ENCODE measurements at regions not wholly inside any gene's neighbourhood (a gene's known extent, or its start where the extent isn't known, plus 50 kb on each side); places are given as distances from the start of the nearest gene placed in this dataset.

DNA sequence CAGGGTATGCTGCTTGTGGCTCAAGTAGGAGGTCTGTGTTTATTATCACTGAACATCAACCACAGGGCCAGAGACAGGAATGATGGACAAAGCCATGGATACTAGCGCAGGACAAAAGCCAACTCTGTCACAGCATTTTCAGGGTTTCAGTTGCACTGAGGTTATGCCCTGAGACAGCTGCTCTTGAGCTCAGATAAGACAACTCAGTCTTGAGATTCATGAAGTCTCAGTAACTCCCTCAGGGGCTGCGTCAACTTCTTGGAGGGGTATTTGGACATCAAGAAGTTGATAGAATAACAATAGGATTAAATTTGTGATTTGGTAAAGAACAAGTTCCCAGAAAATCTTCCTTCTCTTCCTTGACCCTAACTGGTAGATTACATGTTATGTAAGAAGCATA, 287.0 kb upstream of the SLC14A2 start:
- H3K27me3 ChIP-seq = no peaks in the 10 kb centered on the region
- H3K9me3 ChIP-seq = no peaks in the 10 kb centered on the region
- H3K27ac ChIP-seq = peak overlapping the region; percentile 15
- peaks cover 23% of the 10 kb centered on the region for H3K4me1 ChIP-seq
- no peak overlapping the region for H3K4me3 ChIP-seq
- no peak for DNase-seq (ENCODE audit: low spot score in 2 of 2)
- WGBS = 88% methylated on average over 2 of the region's 2 CpGs
- no peaks in the 10 kb centered on the region for H3K36me3 ChIP-seq
- no peak for TF ChIP-seq EP300 (IDR thresholded peaks at IDR 0.05)
- TF ChIP-seq POLR2AphosphoS5 (IDR thresholded peaks at IDR 0.05) = no peak
- TF ChIP-seq, protein P1, sequence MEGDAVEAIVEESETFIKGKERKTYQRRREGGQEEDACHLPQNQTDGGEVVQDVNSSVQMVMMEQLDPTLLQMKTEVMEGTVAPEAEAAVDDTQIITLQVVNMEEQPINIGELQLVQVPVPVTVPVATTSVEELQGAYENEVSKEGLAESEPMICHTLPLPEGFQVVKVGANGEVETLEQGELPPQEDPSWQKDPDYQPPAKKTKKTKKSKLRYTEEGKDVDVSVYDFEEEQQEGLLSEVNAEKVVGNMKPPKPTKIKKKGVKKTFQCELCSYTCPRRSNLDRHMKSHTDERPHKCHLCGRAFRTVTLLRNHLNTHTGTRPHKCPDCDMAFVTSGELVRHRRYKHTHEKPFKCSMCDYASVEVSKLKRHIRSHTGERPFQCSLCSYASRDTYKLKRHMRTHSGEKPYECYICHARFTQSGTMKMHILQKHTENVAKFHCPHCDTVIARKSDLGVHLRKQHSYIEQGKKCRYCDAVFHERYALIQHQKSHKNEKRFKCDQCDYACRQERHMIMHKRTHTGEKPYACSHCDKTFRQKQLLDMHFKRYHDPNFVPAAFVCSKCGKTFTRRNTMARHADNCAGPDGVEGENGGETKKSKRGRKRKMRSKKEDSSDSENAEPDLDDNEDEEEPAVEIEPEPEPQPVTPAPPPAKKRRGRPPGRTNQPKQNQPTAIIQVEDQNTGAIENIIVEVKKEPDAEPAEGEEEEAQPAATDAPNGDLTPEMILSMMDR (IDR thresholded peaks at IDR 0.05) = no peak
- no peak for TF ChIP-seq POLR2A (IDR thresholded peaks at IDR 0.05)

DNA sequence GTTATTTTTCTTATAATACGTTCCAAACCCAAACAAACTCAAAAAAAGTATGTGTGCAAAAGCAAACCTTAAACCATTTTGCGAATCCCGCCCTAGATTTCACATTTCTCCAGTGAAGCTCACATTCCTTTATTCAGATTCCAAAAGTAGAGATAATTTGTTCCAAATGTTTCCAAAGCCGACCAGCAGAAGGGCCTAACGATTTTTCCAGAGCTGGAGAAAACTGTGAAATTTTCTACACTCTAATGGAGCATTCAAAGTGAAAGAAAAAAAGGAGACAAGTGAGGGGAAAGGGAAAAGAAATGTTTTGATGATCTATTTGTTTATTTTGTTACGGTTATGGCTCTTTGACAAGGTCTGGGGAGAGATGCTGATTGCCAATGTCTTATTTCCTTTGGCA, 286.5 kb upstream of the SLC14A2 start:
- H3K9me3 ChIP-seq = no peaks in the 10 kb centered on the region
- H3K27me3 ChIP-seq = no peaks in the 10 kb centered on the region
- 60% methylated on average over 6 of the region's 6 CpGs for WGBS
- peaks cover 21% of the 10 kb centered on the region for H3K4me1 ChIP-seq
- DNase-seq (ENCODE audit: low spot score in 2 of 2) = no peak
- H3K36me3 ChIP-seq = no peaks in the 10 kb centered on the region
- no peak overlapping the region for H3K27ac ChIP-seq
- TF ChIP-seq POLR2A (IDR thresholded peaks at IDR 0.05) = no peak
- TF ChIP-seq, protein P1 (IDR thresholded peaks at IDR 0.05) = no peak
- TF ChIP-seq EP300 (IDR thresholded peaks at IDR 0.05) = no peak
- no peak for TF ChIP-seq POLR2AphosphoS5 (IDR thresholded peaks at IDR 0.05)
- no peak overlapping the region for H3K4me3 ChIP-seq

DNA sequence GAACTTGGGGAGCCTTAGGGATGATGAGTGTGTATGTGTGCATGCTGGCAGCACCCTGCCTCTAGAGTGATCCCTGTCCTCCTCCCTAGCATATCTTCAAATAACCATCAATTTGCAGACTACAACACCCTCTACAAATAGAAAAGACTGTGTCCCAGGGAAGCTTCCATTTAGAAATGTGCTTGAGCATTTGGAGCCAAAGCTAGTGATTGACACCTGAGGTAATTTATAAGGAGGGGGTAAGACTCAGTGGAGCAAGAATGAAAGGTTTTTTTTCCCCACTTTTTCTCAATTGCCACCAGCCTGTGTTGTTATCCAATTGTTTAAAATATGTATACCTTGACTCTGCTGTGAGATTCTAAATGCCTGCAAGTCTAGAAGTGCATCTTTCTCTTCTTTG, 286.0 kb upstream of the SLC14A2 start:
- DNase-seq (ENCODE audit: low spot score in 2 of 2) = no peak
- Histone ChIP-seq H3K9me3 (no peaks in the 10 kb centered on the region), H3K4me3 (no peak overlapping the region), H3K27me3 (no peaks in the 10 kb centered on the region), H3K27ac (no peak overlapping the region), H3K36me3 (no peaks in the 10 kb centered on the region), H3K4me1 (peaks cover 16% of the 10 kb centered on the region)
- TF ChIP-seq, protein P1 (IDR thresholded peaks at IDR 0.05) = no peak
- TF ChIP-seq EP300 (IDR thresholded peaks at IDR 0.05) (no peak), POLR2AphosphoS5 (IDR thresholded peaks at IDR 0.05) (no peak), POLR2A (IDR thresholded peaks at IDR 0.05) (no peak)

DNA sequence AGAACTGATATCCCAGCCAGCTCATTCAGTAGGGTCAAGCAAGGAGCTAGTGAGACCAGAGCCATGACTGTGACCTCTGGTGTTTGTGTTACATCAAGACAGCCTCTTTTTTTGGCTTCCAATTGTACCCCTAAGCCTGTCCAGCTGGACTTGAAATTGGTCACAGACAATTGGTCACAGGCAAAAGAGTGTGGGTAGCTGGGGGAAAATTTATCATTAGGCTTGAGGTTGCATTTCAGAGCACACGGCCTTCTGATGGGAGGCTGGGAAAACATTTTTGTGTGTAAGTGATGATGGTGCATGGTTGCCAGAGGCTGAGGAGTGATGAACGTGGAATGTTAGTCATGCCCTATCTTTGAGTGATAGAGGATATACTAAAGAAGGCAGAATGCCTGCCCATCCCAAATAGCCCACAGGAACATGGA, 285.1 kb upstream of the SLC14A2 start:
- peaks cover 17% of the 10 kb centered on the region for H3K4me1 ChIP-seq
- no peaks in the 10 kb centered on the region for H3K27me3 ChIP-seq
- WGBS = 64% methylated on average over 2 of the region's 2 CpGs
- no peak overlapping the region for H3K4me3 ChIP-seq
- H3K9me3 ChIP-seq = no peaks in the 10 kb centered on the region
- no peak for DNase-seq (ENCODE audit: low spot score in 2 of 2)
- TF ChIP-seq POLR2A (IDR thresholded peaks at IDR 0.05) (no peak), EP300 (IDR thresholded peaks at IDR 0.05) (no peak), POLR2AphosphoS5 (IDR thresholded peaks at IDR 0.05) (no peak)
- TF ChIP-seq, protein P1 (IDR thresholded peaks at IDR 0.05) = no peak
- no peaks in the 10 kb centered on the region for H3K36me3 ChIP-seq
- H3K27ac ChIP-seq = no peak overlapping the region

DNA sequence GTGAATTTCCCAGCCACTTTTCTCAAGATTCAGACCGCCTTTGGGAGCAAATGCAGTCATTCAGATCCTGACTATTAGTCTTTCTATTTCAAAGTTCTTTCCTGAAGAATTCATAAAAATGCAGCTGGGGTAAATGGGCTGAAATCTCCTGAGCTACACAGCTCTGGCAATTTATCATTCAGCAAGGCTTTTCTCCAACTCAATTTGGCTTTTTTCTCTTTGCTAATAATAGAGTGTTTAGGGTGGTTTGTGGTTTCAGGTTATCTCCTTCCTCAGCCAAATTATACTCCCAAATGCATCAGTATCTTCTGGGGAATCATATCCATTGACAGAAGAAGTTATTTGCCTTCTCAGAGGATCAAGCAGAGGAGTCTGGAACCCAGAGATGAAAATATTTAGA, 282.4 kb upstream of the SLC14A2 start:
- Histone ChIP-seq H3K27me3 (no peaks in the 10 kb centered on the region), H3K36me3 (no peaks in the 10 kb centered on the region), H3K4me1 (peaks cover 23% of the 10 kb centered on the region), H3K27ac (no peak overlapping the region), H3K9me3 (no peaks in the 10 kb centered on the region), H3K4me3 (no peak overlapping the region)
- TF ChIP-seq POLR2A (IDR thresholded peaks at IDR 0.05) (no peak), POLR2AphosphoS5 (IDR thresholded peaks at IDR 0.05) (no peak), EP300 (IDR thresholded peaks at IDR 0.05) (no peak)
- TF ChIP-seq, protein P1 (IDR thresholded peaks at IDR 0.05) = no peak
- WGBS = 69% methylated on average over 1 of the region's 1 CpG
- no peak for DNase-seq (ENCODE audit: low spot score in 2 of 2)
